Activated CD4-positive, alpha-beta T cell treated with anti-CD3 and anti-CD28 coated beads, Interleukin-10, Interleukin-2, amounts not matched to agents 100 ng/mL and 50 ng/mL, durations not matched to agents 16 hours and 8 hours (primary cell): ENCODE measurements at regions not wholly inside any gene's neighbourhood (a gene's known extent, or its start where the extent isn't known, plus 50 kb on each side); places are given as distances from the start of the nearest gene placed in this dataset.

Experiments used
- DNase-seq: peaks from one replicate; pipeline ENCODE4 v3.0.0-alpha.2; 2020

GRCh38 chr7:53988376-53988775, 553.8 kb upstream of the VSTM2A start:
- DNase-seq = no peak

DNA sequence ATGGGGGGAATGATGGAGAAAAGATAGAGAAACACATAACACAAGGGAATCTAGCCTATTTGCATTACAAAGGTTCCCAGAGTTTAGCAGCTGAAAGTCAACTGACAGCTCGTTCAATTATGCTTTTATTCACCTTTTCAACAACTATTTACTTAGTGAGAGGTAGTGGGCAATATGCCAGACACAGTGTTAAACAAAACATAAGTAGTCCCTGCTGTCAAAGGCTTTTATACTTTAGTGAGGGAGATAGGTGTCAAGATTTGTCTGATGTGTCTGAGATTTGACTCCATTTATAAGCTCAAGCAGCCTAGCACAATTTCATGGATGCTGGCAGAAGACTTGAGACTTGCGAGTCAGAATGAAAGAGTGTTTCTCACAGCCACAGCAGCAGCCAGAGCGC, 549.0 kb upstream of the VSTM2A start:
- no peak for DNase-seq

- DNase-seq = no peak
Measured at GRCh38 chr7:53996876-53997275, 545.3 kb upstream of the VSTM2A start.

GRCh38 chr7:54014765-54015164, 527.4 kb upstream of the VSTM2A start:
- no peak for DNase-seq

- no peak for DNase-seq
Measured at GRCh38 chr7:54015251-54015650, 526.9 kb upstream of the VSTM2A start.

DNA sequence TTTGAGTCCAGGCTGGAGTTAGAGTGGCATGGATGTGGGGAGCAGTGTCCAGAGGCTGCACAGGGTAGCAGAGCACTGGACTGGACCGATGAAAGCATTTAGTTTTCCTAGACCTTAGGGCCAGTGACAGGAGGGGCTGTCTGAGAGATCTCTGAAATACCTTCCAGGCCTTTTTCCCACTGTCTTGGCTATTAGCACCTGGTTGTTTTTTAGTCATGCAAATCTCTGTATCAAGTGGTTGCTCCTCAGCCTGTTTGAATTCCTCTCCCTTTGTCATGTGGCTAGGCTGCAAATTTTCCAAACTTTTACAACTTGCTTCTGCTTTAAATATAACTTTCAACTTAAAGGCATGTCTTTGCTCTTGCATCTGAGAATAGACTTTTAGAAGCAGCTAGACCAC, 504.3 kb upstream of the VSTM2A start:
- no peak for DNase-seq

GRCh38 chr7:54060643-54061042, 481.5 kb upstream of the VSTM2A start:
- no peak for DNase-seq

DNA sequence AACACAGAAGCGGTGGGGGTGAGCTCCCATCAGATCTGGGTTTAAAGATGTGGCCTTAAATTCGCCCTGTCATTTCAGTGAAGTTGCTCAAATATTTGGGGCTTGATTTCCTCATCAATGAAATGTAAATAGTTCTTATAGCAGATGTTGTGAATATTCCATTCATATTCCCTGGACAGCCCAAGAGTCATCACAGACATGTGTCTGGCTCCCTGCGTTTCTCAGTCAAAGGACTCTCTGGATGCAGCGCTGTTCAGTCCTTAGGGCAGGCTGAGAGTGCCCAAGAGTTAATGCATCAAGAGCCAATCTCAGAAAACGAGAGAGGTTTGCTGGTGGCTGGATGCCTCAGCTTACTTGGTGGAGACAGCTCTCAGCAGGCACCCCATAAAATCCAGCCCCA, 475.5 kb upstream of the VSTM2A start:
- no peak for DNase-seq

- DNase-seq = no peak
Measured at GRCh38 chr7:54069843-54070242, 472.3 kb upstream of the VSTM2A start.

GRCh38 chr7:54072710-54073109, 469.5 kb upstream of the VSTM2A start:
- no peak for DNase-seq

DNA sequence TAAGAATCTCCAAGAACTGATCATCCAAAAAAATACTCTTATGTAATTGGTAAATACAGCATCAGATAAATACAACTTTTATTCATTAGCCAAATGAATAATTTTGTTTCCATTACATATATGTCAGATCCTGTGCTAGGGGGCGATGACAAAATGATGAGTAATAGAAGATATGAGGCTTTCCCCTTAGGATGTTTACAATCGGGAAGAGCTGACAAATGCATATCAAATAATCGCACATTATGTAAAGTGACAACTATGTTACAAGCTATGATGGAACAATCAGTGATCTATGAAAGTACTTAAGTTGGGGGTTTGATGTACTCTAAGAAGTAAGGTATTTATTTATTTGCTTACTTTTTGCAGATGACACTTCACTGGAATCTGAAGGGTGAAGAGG, 465.6 kb upstream of the VSTM2A start:
- DNase-seq = no peak

GRCh38 chr7:54080525-54080924, 461.6 kb upstream of the VSTM2A start:
- no peak for DNase-seq

DNA sequence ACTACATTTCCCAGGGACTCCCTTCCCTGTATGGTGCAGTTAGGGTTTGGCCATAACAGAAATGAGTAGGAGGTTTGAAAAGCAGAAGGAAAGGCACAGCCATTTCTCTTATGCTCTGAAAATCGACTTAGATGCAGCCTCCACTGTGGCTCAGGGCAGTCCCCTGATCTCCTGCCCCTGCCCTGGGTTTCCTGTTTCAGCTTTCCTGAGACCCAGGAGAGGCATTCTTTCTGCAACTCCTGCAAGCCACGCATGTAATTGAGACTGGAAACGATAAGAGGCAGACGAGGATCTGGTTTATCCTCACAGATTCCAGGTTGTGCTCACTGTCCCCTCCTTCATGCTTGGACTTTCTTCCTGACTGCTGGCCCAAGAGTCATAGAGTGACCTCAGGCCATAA, 461.2 kb upstream of the VSTM2A start:
- no peak for DNase-seq

DNA sequence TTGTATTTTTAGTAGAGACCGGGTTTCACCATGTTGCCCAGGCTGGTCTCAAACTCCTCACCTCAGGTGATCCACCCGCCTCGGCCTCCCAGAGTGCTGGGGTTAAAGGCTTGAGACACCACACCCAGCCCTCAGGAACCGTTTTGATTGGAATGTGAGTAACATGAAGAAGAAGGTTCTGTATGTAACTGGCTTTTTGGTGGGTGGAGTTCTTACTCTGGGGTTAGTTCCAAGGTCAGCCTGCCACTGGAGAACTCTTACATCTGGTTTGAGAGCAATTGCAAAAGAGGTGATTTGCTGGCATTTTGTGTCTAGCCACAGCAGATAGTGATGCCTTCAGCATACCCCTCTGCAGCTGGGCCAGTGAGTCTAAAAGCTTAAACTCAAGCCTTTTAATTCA, 457.8 kb upstream of the VSTM2A start:
- DNase-seq = no peak

GRCh38 chr7:54090652-54091213, 451.4 kb upstream of the VSTM2A start:
- no peak for DNase-seq

- DNase-seq = no peak
Measured at GRCh38 chr7:54091322-54091721, 450.9 kb upstream of the VSTM2A start.

- no peak for DNase-seq
Measured at GRCh38 chr7:54097886-54098285, 444.3 kb upstream of the VSTM2A start.

- DNase-seq = no peak
Measured at GRCh38 chr7:54109501-54109900, 432.7 kb upstream of the VSTM2A start.

DNA sequence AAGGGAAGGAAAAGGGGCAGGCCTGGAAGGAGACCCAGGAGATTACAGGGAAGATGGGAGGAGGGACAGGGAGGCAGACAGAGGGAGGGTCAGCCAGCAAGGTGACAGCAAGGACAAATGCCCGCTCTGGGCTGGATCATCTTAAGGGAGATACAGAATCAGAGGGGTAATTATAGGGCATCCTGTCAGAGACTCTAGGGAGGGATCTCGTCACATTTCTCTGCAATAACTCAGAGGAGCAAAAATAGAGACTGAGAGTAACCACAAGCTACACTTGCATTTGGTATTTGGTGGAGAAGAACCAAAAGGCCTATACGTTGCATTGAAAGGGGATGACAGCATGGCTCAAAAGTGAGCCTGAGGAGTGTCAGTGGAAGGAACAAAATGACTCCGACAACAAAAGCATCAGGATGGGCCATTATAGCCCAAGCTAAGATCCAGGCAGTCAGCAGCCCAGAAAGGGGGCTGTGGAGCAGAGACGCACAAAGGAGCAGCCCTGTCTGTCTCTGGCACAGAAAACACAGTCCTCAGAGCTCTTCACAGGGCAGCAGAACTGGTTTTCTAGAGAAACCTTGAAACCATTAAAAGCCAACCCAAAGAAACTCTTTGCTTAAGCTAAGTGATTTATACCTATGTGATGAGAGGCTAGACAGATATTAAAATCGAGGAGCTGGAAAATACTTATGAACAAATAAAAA, 430.2 kb upstream of the VSTM2A start:
- DNase-seq = no peak

DNA sequence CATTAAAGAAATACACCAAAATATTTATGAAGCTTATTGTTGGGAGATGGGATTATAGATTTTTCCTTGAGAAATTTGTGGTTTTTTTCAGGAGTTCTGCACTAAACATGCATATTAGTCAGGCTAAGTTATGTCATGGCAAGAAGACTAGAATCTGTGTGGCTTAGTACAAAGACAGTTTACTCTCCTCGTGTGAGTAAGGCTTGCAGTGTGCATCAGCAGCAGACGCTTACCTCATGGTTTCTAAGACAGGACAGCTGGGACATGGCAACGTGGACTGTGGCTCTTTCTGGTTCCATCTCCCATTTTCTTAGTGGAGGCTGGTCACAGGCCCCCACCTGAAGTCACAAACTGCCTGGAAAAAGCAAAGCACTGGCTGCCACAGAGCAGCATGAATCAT, 429.6 kb upstream of the VSTM2A start:
- no peak for DNase-seq

DNA sequence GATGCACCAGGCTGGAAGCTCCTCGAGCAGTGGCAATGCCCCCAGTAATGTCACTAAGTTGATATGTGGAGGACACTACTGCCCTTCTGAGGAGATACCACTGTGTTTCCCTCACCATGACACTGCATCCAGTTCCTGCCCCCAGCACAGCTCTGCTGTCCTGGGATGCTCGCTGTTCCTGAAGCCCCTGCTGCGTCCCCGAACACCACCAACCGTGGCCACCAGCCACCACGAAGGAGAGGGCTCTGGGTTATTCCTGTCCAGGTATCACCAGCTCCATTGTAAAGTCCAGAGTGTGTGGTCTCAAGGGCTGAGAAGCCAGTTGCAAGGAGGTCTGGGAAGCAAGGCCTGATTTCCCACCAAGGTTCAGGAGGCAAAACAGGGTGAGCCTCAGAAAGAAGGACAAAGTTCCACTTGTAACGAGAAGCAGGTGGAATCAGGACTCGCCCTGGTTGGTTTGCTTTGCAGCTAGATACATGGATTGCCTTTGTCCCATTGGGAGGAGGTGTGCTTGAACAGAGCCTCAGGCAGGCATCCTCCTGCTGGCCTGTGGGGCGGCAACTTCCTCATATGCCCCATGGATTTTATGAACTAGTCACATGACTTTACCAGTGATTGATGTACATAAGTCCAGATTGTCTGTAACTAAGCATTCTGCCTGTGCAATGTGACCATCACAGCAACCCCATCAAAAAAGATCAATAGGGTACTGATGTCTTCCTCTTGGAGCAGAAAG, 427.0 kb upstream of the VSTM2A start:
- DNase-seq = no peak

- no peak for DNase-seq
Measured at GRCh38 chr7:54116956-54117355, 425.2 kb upstream of the VSTM2A start.

GRCh38 chr7:54129035-54129434, 413.1 kb upstream of the VSTM2A start:
- no peak for DNase-seq

- no peak for DNase-seq
Measured at GRCh38 chr7:54141576-54141975, 400.6 kb upstream of the VSTM2A start.

DNA sequence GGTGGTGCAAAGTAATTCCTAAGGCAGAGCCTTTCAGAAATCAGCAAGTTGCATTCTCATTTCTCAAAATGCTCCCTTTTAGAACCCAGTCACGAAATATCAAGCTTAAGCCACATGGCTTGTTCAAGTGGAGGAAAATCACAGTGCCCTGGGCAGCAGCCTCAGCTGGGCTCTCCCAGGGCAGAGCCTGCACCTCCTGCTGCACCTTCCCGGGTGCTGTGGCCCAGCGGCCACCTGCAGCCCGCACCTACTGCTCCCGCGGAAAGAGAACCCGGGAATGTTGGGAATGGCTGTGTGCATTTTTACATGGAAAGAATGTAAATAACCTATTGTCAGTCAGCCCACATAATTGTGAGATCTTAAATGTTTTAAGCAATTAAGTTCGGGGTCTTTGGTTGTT, 396.5 kb upstream of the VSTM2A start:
- DNase-seq = no peak
